GM06990 (cell line): ENCODE measurements at regions not wholly inside any gene's neighbourhood (a gene's known extent, or its start where the extent isn't known, plus 50 kb on each side); places are given as distances from the start of the nearest gene placed in this dataset.

Source experiments
- DNase-seq: peaks from one replicate; pipeline ENCODE4 v3.0.0-alpha.2; 2011; ENCODE audit not compliant: insufficient read length; ENCODE audit errors: extremely low read depth
- H3K27me3 ChIP-seq: replicated peaks from 2 replicates; pipeline ENCODE4 v1.6.0; 2011; ENCODE audit warnings: low read length; ENCODE audit not compliant: control insufficient read depth, insufficient read depth
- H3K36me3 ChIP-seq: 2 replicates; pipeline ENCODE4 v1.5.1; 2011; ENCODE audit warnings: low read length; ENCODE audit not compliant: control insufficient read depth, insufficient read depth
- H3K4me3 ChIP-seq: replicated peaks from 2 replicates; pipeline ENCODE4 v1.5.1; 2011; ENCODE audit warnings: low read depth, mild to moderate bottlenecking, control low read depth, low read length
- TF ChIP-seq, protein P1 (sequence below): IDR thresholded peaks from 2 replicates; pipeline ENCODE4 v1.5.1; 2011; ENCODE audit warnings: low read length, control low read depth, mild to moderate bottlenecking, inconsistent platforms; ENCODE audit not compliant: insufficient read depth, poor library complexity, severe bottlenecking

DNA sequence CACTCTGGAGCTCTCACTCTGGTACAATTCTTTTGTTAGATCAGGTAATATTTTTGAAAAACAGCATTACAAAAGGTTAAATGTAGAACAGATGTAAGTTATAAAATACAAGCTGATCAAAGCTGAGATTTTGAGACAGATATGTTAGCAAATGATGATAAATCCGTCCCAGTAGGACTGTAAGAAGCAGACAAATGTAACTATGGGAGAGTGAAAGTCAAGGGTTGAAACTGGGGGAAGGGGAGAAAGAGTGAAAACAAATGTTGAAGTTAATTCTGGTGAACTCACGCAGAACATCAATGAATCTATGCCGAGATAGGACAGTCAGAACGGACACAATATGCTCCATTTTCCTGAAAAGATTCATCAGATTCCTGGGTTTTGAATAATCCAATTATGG, 298.9 kb upstream of the IRX5 start:
- TF ChIP-seq, protein P1, sequence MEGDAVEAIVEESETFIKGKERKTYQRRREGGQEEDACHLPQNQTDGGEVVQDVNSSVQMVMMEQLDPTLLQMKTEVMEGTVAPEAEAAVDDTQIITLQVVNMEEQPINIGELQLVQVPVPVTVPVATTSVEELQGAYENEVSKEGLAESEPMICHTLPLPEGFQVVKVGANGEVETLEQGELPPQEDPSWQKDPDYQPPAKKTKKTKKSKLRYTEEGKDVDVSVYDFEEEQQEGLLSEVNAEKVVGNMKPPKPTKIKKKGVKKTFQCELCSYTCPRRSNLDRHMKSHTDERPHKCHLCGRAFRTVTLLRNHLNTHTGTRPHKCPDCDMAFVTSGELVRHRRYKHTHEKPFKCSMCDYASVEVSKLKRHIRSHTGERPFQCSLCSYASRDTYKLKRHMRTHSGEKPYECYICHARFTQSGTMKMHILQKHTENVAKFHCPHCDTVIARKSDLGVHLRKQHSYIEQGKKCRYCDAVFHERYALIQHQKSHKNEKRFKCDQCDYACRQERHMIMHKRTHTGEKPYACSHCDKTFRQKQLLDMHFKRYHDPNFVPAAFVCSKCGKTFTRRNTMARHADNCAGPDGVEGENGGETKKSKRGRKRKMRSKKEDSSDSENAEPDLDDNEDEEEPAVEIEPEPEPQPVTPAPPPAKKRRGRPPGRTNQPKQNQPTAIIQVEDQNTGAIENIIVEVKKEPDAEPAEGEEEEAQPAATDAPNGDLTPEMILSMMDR, result no peak
- Histone ChIP-seq H3K4me3 (no peak overlapping the region), H3K27me3 (no peaks in the 10 kb centered on the region), H3K36me3 (no peaks in the 10 kb centered on the region)
- no peak for DNase-seq

DNA sequence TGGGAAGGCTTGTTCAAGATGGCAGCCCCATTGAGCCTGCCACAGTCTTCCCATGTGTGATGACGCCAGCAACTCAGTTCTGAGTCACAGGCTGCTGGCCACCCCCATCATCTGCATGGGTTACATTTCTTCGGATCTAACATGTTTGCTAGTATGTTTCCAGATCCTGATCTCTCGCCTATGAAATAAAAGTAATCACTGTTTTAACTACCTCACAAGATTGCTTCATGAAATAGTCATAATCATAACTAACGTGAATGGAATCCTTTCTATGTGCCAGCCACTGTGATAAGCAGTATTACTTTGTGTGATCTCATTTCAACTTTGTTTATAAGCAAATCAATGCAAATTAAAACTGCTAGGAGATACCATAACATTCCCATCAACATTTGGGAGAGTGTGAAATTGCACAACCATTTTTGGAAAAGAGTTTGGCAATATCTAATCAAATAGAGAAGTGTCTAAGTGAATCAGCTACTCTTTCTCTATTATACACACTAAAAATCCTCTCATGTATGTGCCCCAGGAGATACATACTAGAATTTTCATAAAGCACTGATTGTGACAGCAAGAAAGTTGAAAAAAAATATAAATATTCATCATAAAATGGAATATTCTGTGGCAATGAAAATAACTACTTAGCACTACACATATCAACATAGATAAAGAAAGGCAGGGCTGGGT, 300.2 kb upstream of the IRX5 start:
- TF ChIP-seq, protein P1, result no peak
- no peak overlapping the region for H3K4me3 ChIP-seq
- H3K36me3 ChIP-seq, result no peaks in the 10 kb centered on the region
- no peak for DNase-seq
- no peaks in the 10 kb centered on the region for H3K27me3 ChIP-seq

DNA sequence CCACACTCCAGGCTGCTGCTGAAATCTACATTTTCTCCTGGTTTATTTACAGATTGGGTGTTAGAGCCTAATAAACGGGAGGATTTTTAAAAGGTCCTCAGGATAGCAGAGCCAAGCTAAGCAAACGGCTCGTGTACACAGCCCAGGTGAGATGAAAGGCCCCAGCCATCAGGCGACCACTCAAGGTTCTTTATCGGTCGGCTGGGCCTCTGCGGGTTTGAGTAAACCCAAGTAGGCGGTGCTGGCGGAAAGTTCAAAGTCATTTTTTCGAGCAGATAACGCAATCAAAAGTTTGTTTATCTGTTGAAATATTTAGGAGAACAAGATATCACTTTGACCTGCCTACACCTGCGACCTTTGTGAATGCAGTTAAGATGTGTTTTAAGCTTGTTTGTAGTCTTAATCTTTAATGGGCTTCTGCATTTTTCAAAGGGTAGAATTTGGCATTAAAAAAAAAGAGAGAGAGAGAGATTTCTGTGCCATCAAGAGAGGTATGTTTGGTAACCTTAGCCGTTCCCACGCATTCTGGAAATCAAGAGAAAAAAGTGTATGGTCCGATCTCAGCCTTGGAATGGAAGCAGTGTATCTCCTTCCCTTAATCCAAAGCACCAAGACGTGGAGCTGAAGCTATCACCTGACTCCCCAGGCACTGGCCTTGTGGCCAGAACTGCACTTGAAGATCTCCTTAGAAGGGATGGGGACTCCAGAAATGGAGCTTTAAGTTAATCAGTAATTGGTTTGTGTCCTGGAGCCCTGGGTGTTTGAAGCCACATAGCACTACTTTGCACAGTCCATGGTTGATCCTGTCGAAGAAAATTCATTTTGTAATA, 301.7 kb upstream of the IRX5 start:
- H3K36me3 ChIP-seq, result no peaks in the 10 kb centered on the region
- H3K4me3 ChIP-seq, result no peak overlapping the region
- H3K27me3 ChIP-seq, result no peaks in the 10 kb centered on the region
- TF ChIP-seq, protein P1, result no peak
- no peak for DNase-seq

DNA sequence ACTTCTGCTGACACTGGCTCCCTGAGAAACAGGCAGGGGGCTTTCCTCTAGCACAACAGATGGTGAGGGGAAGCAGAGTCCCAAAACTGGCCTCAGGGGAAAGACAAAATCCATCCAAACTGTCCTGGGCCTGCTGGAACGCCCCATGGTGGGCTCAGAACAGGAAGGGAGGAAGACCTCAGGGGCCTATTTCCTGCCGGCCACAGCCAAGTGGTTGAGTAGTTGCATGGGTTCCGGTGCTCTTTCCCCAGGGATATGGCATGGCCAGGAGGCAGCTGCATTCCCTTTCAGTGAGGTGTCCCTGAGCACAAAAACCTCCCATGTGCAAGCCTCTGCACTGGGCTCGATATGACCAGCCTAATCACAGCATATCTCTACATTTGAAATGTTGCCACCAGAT, 303.0 kb upstream of the IRX5 start:
- H3K27me3 ChIP-seq, result no peaks in the 10 kb centered on the region
- no peak overlapping the region for H3K4me3 ChIP-seq
- no peaks in the 10 kb centered on the region for H3K36me3 ChIP-seq
- TF ChIP-seq, protein P1, result no peak
- no peak for DNase-seq

DNA sequence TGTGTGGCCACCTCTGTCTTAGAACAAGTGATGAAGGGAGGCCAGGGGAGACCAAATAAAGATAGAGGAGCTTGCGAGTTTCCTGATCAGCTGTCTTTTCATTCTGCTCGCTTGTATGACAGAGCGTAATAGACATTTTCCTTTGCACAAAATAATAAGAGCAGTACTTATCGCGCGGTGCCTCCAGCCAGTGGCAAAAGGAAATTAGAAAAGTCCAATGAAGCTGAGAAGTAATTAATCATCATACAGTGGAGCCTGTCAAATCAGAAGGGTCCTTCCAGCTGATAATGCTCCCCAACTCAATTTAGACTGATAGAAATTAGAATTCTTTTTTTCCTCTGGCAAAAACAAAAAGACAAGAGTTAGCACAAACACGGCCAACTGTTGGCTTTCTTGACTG, 307.0 kb upstream of the IRX5 start:
- Histone ChIP-seq H3K36me3 (no peaks in the 10 kb centered on the region), H3K27me3 (no peaks in the 10 kb centered on the region), H3K4me3 (no peak overlapping the region)
- DNase-seq, result no peak
- TF ChIP-seq, protein P1, result no peak

DNA sequence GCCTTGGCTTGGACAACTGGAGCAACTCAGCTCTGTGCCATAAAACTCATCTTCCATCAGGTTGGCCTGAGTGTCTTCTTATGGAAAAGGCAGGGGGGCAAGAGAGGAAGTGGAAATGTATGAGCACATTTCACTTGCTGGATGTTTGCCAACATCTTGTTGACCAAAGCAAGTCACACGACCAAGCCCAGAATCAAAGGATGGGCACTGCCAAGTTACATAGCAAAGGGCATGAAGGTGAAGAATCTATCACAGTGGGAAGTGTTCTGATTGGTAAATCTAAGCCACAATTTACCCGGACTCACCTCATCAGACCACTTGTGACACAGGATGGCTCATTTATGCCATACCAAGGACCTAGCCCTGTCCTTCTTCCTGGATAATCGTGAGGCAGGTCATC, 310.5 kb upstream of the IRX5 start:
- Histone ChIP-seq H3K36me3 (no peaks in the 10 kb centered on the region), H3K4me3 (no peak overlapping the region), H3K27me3 (no peaks in the 10 kb centered on the region)
- TF ChIP-seq, protein P1, result no peak
- no peak for DNase-seq
